ENCODE measurements at regions not wholly inside any gene's neighbourhood (a gene's known extent, or its start where the extent isn't known, plus 50 kb on each side); places are given as distances from the start of the nearest gene placed in this dataset.

DNA sequence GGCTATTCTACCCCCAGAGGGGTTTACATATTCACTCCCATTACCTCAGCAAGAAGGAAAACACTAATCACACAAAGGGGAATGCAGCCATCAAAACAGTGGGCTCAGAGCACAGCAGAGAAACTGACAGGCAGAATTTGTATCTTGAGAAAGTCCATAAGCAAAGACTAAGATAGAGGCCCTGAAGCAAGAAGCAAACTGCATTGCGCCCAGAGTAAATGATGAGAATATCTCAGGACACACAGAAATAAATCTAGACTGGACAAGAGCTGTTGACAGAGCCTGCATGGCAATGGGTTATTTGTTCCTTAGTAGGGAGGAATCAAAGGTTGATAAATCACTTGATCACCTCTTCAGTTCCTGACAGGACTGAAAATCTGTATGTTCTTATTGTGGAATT lies 440.7 kb upstream of the CELF2 start:
- WGBS (ENCODE audit: low lambda C conversion rate, missing lambda C conversion rate), result 61% methylated on average over 1 of the region's 1 CpG
- Histone ChIP-seq H3K4me3 (no peak overlapping the region), H3K27me3 (no peaks in the 10 kb centered on the region), H3K4me1 (ENCODE audit: insufficient read depth) (no peaks in the 10 kb centered on the region), H2AFZ (no peak overlapping the region), H3K36me3 (replicated peaks; ENCODE audit: insufficient read depth, low read depth) (no peaks in the 10 kb centered on the region), H3K9me3 (ENCODE audit: low read depth) (no peaks in the 10 kb centered on the region), H3K4me2 (no peak overlapping the region), H3K79me2 (no peaks in the 10 kb centered on the region), H3K9me2 (replicated peaks; ENCODE audit: insufficient read depth) (no peaks in the 10 kb centered on the region), H4K20me1 (ENCODE audit: insufficient read depth, poor library complexity, severe bottlenecking) (no peaks in the 10 kb centered on the region), H3K27ac (no peak overlapping the region)
- TF ChIP-seq, protein P1, sequence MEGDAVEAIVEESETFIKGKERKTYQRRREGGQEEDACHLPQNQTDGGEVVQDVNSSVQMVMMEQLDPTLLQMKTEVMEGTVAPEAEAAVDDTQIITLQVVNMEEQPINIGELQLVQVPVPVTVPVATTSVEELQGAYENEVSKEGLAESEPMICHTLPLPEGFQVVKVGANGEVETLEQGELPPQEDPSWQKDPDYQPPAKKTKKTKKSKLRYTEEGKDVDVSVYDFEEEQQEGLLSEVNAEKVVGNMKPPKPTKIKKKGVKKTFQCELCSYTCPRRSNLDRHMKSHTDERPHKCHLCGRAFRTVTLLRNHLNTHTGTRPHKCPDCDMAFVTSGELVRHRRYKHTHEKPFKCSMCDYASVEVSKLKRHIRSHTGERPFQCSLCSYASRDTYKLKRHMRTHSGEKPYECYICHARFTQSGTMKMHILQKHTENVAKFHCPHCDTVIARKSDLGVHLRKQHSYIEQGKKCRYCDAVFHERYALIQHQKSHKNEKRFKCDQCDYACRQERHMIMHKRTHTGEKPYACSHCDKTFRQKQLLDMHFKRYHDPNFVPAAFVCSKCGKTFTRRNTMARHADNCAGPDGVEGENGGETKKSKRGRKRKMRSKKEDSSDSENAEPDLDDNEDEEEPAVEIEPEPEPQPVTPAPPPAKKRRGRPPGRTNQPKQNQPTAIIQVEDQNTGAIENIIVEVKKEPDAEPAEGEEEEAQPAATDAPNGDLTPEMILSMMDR (IDR thresholded peaks at IDR 0.05; ENCODE audit: poor library complexity), result no peak
- TF ChIP-seq EZH2phosphoT487 (IDR thresholded peaks at IDR 0.05; ENCODE audit: low read depth, severe bottlenecking, unreplicated experiment) (no peak), EZH2 (IDR thresholded peaks at IDR 0.05; ENCODE audit: borderline replicate concordance) (no peak)
- no peak for DNase-seq (ENCODE audit: low spot score)

DNA sequence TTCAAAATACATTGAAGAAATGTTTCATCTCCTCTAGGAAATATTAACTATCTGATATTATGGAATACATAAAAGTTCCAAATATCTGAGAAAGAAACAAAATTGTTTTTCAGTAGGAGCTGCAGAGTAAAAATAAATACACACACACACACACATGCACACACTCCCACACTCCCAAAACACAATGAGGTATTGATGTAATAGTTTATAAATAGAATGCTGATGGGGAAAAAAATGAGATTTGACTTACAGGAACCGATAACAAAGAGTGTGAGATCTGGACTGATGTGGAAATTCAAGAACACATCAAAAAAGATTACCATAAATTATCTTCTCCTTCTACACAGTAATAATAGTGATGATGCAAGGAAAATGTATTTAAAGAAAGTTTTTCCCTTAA lies 438.0 kb upstream of the CELF2 start:
- no peak for DNase-seq (ENCODE audit: low spot score)
- Histone ChIP-seq H3K4me2 (no peak overlapping the region), H3K27me3 (no peaks in the 10 kb centered on the region), H4K20me1 (ENCODE audit: insufficient read depth, poor library complexity, severe bottlenecking) (no peaks in the 10 kb centered on the region), H3K27ac (no peak overlapping the region), H3K4me3 (no peak overlapping the region), H3K36me3 (replicated peaks; ENCODE audit: insufficient read depth, low read depth) (no peaks in the 10 kb centered on the region), H3K79me2 (no peaks in the 10 kb centered on the region), H3K9me2 (replicated peaks; ENCODE audit: insufficient read depth) (no peaks in the 10 kb centered on the region), H2AFZ (no peak overlapping the region), H3K4me1 (ENCODE audit: insufficient read depth) (no peaks in the 10 kb centered on the region), H3K9me3 (ENCODE audit: low read depth) (no peaks in the 10 kb centered on the region)
- TF ChIP-seq EZH2phosphoT487 (IDR thresholded peaks at IDR 0.05; ENCODE audit: low read depth, severe bottlenecking, unreplicated experiment), result no peak
- TF ChIP-seq, protein P1 (IDR thresholded peaks at IDR 0.05; ENCODE audit: poor library complexity), result no peak
- no peak for TF ChIP-seq EZH2 (IDR thresholded peaks at IDR 0.05; ENCODE audit: borderline replicate concordance)
- 93% methylated on average over 1 of the region's 1 CpG for WGBS (ENCODE audit: low lambda C conversion rate, missing lambda C conversion rate)

DNA sequence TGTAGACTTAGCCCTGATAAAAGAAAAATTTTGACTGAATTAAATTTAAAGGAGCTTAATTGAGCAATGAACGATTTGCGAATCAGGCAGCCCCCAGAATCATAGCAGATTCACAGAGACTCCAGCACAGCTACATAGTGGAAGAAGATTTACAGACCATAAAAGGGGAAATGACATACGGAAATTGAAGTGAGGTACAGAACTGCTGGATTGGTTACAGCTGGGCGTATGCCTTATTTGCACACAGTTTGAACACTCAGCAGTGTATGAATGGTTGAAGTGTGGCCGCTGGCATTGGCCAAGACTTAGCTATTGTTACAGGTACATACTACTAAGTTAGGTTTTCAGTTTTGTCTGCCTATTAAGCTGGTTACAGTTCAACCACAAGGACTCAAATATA lies 433.5 kb upstream of the CELF2 start:
- 81% methylated on average over 5 of the region's 5 CpGs for WGBS (ENCODE audit: low lambda C conversion rate, missing lambda C conversion rate)
- Histone ChIP-seq H2AFZ (no peak overlapping the region), H3K9me2 (replicated peaks; ENCODE audit: insufficient read depth) (no peaks in the 10 kb centered on the region), H3K27ac (no peak overlapping the region), H3K4me2 (no peak overlapping the region), H3K9me3 (ENCODE audit: low read depth) (no peaks in the 10 kb centered on the region), H3K79me2 (no peaks in the 10 kb centered on the region), H3K36me3 (replicated peaks; ENCODE audit: insufficient read depth, low read depth) (no peaks in the 10 kb centered on the region), H3K27me3 (no peaks in the 10 kb centered on the region), H3K4me1 (ENCODE audit: insufficient read depth) (no peaks in the 10 kb centered on the region), H3K4me3 (no peak overlapping the region), H4K20me1 (ENCODE audit: insufficient read depth, poor library complexity, severe bottlenecking) (no peaks in the 10 kb centered on the region)
- TF ChIP-seq, protein P1 (IDR thresholded peaks at IDR 0.05; ENCODE audit: poor library complexity), result no peak
- DNase-seq (ENCODE audit: low spot score), result no peak

- Histone ChIP-seq H3K4me1 (ENCODE audit: insufficient read depth) (peaks cover 9% of the 10 kb centered on the region), H3K9me3 (ENCODE audit: low read depth) (no peaks in the 10 kb centered on the region), H2AFZ (no peak overlapping the region), H3K9me2 (replicated peaks; ENCODE audit: insufficient read depth) (no peaks in the 10 kb centered on the region), H3K4me2 (no peak overlapping the region), H4K20me1 (ENCODE audit: insufficient read depth, poor library complexity, severe bottlenecking) (no peaks in the 10 kb centered on the region), H3K27me3 (no peaks in the 10 kb centered on the region), H3K4me3 (no peak overlapping the region), H3K79me2 (no peaks in the 10 kb centered on the region), H3K27ac (no peak overlapping the region), H3K36me3 (replicated peaks; ENCODE audit: insufficient read depth, low read depth) (no peaks in the 10 kb centered on the region)
- 88% methylated on average over 5 of the region's 5 CpGs for WGBS (ENCODE audit: low lambda C conversion rate, missing lambda C conversion rate)
- DNase-seq (ENCODE audit: low spot score), result no peak
- TF ChIP-seq EZH2 (IDR thresholded peaks at IDR 0.05; ENCODE audit: borderline replicate concordance), result no peak
- TF ChIP-seq EZH2phosphoT487 (IDR thresholded peaks at IDR 0.05; ENCODE audit: low read depth, severe bottlenecking, unreplicated experiment), result no peak
- TF ChIP-seq, protein P1 (IDR thresholded peaks at IDR 0.05; ENCODE audit: poor library complexity), result no peak
These were observed 429.8 kb upstream of the CELF2 start for GRCh38 chr10:10587744-10588393.
